Choroid plexus epithelial cell (primary cell): ENCODE measurements at regions not wholly inside any gene's neighbourhood (a gene's known extent, or its start where the extent isn't known, plus 50 kb on each side); places are given as distances from the start of the nearest gene placed in this dataset.
A peak's percentile ranks its signal among the peaks of the same experiment; 100 is the strongest.
"Not testable (repeated sequence)": the region's sequence is repeated elsewhere in the genome, so short reads cannot be mapped to it uniquely, and the experiment has no call there.

Experiments
- DNase-seq: peaks from one replicate; pipeline ENCODE4 v3.0.0-alpha.2; 2010; ENCODE audit warnings: low read depth
- H3K4me3 ChIP-seq: 2 replicates; pipeline ENCODE4 v1.5.1; 2011; ENCODE audit warnings: low read depth, mild to moderate bottlenecking, control low read depth, low read length, moderate library complexity
- CTCF ChIP-seq: conservative IDR thresholded peaks from 2 replicates; pipeline ENCODE4 v1.5.1; 2011; ENCODE audit warnings: low read depth, mild to moderate bottlenecking, control low read depth, inconsistent platforms, low read length, moderate library complexity

- H3K4me3 ChIP-seq: no peak overlapping the region
- DNase-seq: no peak
These were observed 216.8 kb upstream of the RFX3 start for GRCh38 chr9:3742586-3742985.

GRCh38 chr9:3741729-3742128 lies 215.9 kb upstream of the RFX3 start:
- no peak for TF ChIP-seq CTCF

More at GRCh38 chr9:3742586-3742985, 216.8 kb upstream of the RFX3 start:
- no peak for TF ChIP-seq CTCF

GRCh38 chr9:3740690-3741419 lies 215.1 kb upstream of the RFX3 start:
- DNase-seq: no peak
- H3K4me3 ChIP-seq: no peak overlapping the region
- TF ChIP-seq CTCF: no peak

More at GRCh38 chr9:3741729-3742128, 215.9 kb upstream of the RFX3 start:
- no peak for DNase-seq
- H3K4me3 ChIP-seq: no peak overlapping the region

GRCh38 chr9:3736161-3736560 lies 210.4 kb upstream of the RFX3 start:
- H3K4me3 ChIP-seq: no peak overlapping the region
- no peak for TF ChIP-seq CTCF
- peak; percentile 58 for DNase-seq

GRCh38 chr9:3735251-3735650 lies 209.4 kb upstream of the RFX3 start:
- no peak for TF ChIP-seq CTCF
- no peak for DNase-seq

GRCh38 chr9:3733527-3734262 lies 207.9 kb upstream of the RFX3 start:
- not testable (repeated sequence) for H3K4me3 ChIP-seq, DNase-seq

More at GRCh38 chr9:3735251-3735650, 209.4 kb upstream of the RFX3 start:
- no peak overlapping the region for H3K4me3 ChIP-seq

GRCh38 chr9:3733039-3733408 lies 207.2 kb upstream of the RFX3 start:
- TF ChIP-seq CTCF: no peak
- no peak for DNase-seq
- H3K4me3 ChIP-seq: no peak overlapping the region
